ENCODE measurements at regions not wholly inside any gene's neighbourhood (a gene's known extent, or its start where the extent isn't known, plus 50 kb on each side); places are given as distances from the start of the nearest gene placed in this dataset.

DNA sequence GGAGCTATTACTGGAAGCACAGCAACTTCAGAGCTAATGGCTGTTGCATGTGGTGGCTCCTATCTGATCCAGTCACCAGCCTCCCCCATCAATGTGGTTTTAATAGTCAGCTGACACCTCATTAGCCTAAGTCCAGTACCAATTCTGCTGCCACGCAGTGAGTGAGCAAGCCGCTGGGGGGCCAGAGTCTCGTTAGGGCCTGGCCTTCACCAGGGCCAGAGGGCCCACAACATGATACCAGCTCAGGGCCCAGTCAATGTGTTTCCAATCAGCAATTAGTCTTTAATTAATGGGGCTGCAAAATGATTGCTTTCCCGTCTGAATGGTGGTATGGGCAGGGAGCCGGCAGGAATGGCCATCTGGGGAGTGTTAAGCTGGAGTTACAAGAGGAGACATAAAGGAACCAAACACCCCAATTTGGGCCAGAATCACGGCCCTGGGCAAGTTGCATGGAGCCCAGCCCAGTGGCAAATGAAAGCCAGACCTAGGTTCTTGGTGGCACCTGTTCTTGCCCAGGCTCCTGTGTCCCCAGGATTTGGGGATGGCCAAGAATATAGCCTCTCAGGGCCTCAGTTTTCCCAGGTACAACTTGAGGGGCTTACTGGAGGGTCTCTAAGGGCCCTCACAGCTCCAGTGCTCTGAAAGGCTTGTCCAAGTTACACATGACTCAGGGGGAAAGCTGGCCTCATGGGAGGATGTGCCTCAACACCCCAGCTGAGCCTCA is 119.2 kb downstream of the EFNB1 start:
- DNase-seq (ENCODE audit: low spot score) = no peak

DNA sequence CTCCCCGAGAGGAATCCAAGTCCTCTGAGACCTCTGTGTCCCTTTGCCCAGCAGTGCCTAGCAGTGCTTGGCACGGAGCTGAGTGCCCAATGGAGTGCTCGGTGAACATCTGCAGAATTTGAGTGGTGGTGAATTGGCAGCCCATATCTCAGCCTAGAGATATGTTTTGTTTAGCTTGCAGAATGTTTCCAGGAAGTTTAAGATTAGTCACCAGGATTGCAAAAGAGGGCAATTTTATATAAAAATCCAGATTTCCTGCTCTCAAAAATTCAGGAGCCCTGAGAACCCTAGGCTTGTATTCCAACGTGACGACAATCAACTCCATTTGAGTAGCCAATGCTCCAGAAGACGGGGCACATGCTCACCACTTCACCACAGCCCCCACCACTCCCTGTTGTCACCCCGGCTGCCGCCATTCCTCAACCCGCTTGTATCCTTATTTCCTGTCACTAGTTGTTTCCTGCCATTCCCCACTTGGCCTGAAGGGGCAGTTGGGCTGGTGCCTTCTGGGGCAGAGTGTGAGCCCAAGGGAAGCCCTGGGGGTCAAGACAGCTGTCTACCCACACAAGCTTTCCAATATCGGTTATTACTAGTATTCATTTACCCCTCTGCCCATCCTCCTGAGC is 116.9 kb downstream of the EFNB1 start:
- DNase-seq (ENCODE audit: low spot score) = no peak

DNA sequence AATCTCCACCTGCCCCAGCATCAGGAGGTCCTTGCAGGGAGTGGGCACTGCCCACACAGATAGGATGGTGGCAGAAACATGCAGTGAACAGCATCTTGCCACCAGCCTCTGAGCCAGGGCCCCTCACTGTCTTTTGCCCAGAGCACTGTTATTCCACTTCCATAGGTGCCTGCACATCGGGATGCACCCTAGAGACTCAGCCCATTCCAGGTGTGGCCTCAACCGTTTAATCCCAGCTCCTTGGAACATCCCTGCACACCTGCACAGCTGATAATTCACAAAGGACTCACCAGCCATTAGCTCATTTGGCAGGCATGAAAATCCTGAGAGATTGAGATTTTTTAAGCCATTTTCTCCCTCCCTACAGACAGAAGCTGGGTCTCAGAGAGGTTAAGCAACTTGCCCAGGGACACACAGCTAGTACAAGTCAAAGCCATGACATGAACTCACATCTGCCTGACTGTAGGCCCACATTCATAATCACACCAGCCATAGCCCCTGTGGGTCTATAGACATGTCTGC is 116.3 kb downstream of the EFNB1 start:
- DNase-seq (ENCODE audit: low spot score) = no peak

DNA sequence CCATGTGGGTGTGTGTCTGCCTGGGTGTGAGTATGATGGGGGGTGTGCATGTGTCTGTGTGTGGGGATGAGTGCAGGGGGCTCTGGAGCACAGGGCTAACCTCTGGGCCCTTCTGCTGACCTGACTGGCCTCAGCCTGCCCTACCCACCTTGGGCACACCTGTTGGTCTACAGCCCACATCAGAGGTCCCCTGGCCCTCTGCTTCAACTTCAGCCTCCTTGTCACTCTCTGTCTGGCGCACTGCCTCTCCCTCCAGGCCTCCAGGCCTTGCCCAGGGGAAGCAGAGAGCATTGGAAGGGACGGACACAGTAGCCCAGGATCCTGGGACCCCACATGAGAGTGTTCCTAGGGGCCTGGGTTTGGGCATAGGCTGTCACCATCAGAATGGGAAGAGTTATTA is 115.4 kb downstream of the EFNB1 start:
- DNase-seq (ENCODE audit: low spot score) = no peak

DNA sequence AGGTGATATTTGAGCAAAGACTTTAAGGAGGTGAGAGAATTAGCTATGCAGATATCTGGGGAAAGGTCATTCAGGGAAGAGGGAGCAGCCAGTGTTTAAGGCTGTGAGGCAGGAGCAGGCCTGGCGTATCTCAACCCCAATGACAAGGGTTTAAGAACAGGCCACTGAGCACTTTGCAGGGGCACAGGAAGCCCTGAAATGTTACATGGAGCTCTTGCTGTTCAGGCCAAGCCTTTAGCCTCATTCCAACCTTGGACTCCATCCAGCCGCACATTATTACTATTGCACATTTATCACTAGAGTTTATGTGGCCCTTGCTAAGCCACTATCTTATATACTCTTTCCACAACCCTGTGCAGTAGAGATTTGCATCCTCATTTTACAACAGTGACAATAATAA is 114.0 kb downstream of the EFNB1 start:
- no peak for DNase-seq (ENCODE audit: low spot score)

DNA sequence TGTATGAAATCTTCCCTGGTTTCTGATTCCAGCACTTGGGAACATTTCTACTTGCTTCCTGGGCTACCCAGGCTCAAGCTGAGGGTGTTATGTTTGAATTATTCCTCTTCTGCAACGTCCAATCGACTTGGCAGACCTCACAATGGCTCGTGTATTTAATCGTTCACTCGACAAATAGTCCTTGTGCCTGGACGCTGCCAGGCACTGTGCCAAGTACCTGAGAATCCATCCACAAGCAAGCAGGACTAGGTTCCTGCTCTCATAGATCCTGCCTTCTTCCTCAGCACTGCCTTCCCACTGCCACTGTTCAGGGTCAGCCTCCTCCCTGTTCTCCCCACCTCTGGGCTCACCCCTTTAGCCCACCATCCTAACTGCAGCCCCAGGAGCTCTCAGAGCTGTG is 113.3 kb downstream of the EFNB1 start:
- no peak for DNase-seq (ENCODE audit: low spot score)

DNA sequence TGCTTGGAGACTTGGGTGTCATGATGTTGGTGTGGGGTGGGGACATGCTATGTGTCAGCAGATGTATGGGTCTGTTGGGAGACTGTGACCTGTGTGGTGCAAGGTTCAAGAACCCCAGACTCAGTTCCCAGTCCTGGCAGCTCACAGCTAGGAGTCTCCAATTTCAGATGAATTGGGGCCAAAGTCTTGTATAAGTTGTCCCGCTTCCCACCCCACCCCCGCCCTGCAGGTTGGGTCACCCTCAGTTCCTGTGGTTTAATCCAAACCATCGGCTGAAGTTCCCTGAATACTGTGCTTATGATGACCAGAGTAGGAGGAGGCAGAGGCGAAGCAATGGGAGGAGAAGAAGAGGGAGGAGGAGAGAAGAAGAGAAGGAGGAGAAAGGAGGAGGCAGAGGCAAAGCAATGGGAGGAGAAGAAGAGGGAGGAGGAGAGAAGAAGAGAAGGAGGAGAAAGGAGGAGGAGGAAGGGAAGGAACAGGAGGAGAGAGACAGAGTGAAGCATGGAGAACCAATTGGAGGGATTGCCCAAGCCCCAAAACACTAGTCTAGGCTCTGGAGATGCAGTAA is 112.6 kb downstream of the EFNB1 start:
- DNase-seq (ENCODE audit: low spot score) = no peak

DNA sequence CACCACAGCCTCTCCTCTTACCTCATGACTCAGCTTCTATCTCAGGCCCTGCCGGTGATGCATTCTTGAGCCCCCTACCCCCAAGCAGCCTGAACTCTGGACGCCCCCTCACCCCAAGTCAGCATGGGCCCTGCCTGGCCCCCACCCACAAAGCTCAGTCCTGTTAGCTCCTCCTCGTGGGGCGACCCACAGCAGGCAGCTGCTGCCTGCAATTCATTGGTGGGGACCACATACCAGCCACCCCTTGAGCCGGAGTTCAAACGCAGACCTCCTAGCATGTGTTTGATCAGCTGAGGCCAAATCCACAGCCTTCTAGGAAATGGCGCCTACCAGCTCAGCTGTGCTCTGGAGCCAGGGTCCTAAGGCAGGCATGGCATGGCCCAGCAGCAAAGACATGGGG is 111.8 kb downstream of the EFNB1 start:
- DNase-seq (ENCODE audit: low spot score) = no peak

DNA sequence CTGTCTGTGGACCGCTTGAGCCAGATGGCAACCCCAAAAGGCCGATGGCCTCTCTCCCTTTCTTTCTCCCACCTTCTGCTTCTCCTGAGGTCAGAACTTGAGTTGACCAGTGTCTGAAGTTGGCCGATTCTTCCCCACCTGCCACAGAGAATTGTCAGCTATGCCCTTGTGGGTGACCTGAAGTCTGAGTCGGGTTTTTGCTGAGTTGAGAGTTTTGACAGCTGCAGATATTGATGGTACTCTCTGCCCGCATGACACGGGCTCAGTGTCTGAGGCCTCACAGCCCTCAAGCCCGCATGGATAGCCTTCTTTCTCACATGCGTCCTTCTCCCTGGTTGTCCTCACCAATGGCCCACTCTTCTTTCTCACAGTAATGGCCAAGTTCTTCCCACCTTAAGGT is 111.0 kb downstream of the EFNB1 start:
- DNase-seq (ENCODE audit: low spot score) = no peak

DNA sequence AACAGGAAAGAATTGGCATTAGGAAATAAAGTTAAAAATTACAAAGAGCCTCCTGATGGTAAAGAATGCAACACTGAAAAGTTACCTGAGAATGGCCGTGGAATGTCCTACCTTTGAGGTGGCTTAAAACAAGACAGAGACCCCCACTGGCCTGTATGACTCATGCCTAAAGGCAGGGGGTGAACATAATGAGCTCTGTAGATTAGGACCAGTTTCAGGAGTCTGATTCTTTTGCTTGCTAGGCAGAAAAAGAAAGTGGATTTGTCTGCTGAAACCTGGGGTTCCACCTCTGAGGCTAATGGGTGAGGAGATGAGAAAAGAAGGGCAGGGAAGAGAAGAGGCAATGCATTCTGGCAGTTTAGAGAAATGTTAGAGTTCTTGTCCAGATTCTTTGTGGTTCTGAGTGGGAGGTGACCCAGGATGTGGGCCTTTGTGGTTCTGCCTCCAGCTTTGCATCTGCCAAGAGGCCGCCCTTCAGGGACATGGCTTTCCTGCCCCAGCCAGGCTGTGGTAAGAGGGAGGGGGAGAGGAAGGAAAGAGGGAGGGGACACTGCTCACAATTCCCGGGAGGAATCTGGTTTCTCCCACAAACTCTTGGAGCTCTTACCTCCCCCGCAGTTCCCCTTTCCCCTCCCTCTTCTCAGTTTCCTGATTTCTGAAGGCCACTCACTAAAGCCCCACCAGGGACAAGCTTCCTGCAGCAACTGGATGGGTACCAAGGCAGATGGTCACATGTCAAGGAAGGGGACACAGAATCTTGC is 109.6 kb downstream of the EFNB1 start:
- no peak for DNase-seq (ENCODE audit: low spot score)

DNA sequence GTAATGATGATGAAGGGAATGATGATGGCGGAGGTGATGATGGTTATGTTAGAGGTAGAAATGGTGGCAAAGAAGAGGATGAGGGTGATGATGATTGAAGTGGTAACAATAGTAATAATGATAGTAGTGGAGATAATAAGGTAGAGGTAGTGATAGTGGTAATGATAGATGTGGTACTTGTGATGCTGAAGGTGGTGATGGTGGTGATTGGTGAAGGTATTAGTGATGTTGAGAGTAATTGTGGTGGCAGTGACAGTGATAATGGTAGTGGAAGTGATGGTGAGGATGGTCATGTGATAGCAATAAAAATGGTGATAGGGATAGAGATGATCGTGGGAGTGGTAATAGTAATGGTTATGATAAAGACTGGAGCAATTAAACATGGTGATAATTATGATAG is 108.8 kb downstream of the EFNB1 start:
- DNase-seq (ENCODE audit: low spot score) = no peak

DNA sequence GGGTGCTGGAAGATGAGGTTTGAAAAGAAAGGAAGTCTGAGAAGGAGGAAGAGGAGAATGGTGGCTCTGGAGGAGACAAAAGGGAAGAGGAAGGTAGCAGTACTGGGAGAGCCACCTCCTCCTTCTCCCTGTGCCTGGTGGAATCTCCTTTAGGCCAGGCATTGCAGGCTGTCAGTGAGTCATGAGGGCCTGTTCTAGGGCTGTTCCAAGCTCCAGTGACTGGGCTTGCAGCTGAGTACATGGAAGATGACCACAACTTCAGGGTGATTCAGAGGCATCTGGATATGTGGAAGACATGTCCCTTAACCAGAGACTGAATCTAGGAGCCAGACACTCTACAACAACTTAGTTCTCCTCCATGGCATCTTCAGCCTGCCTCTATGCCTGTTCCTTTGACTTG is 107.8 kb downstream of the EFNB1 start:
- no peak for DNase-seq (ENCODE audit: low spot score)

DNA sequence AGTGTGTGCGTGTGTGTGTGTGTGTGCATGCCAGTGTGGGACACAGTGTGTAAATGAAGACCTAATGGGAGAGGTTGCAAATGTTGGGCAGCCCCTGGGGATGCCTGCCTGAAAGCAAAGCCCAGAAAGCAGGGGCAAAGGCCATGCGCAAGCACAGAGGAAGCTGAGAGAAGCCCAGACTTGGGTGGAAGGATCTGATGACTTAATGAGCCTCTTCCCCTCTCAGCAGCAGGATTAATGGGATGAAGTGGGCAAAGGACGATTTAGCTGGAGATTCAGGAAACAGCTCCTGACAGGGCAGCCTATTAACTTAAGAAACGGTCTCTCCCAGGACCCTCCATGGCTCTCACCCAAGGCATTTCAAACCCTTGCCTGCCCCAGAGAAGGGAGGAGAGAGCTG is 107.3 kb downstream of the EFNB1 start:
- DNase-seq (ENCODE audit: low spot score) = no peak

DNA sequence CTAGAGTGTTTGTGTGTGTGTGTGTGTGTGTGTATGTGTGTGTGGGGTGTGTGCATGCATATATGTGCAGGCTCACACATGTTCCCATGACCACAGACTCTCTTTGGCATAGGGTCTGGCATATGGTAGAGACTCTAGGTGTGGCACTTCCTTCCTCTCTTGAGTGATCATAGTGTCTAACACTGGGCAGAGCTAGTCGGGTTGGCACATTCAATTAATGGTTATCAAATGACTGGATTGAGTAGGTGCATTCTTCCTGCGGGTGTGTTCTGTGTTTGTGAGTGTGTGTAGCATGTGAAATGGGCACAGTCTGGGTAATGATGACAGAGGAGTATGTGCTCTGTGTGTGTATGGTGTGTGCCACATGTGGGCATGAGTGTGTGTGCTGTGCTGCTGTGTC is 106.5 kb downstream of the EFNB1 start:
- no peak for DNase-seq (ENCODE audit: low spot score)

DNA sequence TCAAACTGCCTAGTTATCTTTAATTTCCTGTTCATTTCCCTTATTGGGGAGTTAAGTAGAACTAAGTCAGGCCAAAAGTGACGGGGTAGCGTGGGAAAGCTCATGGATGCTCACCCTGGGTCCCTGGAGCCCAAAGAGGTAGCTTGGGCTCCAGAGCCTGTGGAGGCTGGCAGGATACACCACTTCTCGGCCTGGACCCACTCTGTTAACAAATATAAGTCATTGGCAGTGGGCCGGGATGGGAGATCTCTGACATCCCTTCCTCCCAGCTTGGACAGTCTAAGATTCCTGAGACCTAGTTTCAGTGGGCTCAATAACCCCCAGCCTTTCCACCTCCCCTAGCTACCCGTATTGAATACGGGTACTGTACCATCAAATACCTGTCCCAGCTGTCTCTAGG is 106.1 kb downstream of the EFNB1 start:
- DNase-seq (ENCODE audit: low spot score) = no peak

DNA sequence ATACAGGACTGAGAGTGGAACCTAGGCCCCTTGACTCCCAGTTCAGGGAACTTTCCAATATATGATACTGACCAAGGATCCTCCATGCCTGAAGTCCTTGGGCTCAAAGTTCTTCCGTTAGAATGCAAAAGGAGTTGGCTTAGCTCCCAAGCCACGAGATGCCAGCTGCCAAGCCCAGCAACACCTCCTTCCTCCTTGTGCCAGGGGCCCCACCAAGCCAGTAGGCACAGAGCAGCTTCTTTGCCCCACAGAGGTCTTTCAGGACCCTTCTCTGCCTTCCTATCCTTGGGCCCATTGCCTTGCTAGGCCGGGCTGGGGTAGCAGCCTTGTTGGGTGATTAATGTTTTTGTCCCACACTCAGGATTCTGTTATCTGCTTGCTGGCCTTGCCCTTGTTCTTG is 105.6 kb downstream of the EFNB1 start:
- no peak for DNase-seq (ENCODE audit: low spot score)

DNA sequence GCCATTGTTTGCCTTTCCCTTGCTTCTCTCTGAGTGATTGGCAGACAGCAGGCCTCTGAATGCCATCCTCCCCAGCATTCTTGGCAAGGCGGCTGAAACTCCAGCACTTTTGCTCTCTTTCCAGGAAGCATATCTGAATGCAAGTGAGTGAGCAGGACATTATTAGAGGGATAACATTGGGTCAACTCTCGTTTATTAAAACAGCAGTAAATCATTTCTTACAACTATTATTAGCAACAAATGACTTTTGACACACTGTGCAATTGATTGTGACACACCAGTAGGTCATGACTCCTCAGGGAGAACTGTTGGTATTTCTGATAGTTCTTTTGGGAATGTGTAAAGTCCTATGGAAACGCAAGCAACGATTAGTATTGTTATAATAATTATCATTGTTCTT is 103.8 kb downstream of the EFNB1 start:
- no peak for DNase-seq (ENCODE audit: low spot score)

DNA sequence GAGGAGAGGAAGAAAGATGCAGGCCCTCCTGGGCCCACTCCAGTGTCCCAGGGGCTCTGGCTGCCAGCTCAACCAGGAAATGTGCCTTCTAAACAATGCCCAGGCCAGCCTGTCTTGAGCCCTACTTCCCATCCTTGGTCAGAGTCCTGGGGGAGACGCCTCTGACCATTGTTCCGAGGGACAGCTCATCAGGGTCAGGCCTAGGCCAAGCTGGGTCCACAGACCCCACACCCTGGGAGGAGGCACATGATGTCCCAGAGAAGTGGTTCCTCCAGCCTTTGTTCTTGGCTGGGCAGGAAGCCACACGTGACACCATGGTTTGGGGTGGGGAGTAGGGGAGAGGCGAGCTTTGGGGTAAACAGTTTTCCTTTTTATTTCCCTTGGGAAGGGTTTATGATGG is 102.5 kb downstream of the EFNB1 start:
- DNase-seq (ENCODE audit: low spot score) = no peak

DNA sequence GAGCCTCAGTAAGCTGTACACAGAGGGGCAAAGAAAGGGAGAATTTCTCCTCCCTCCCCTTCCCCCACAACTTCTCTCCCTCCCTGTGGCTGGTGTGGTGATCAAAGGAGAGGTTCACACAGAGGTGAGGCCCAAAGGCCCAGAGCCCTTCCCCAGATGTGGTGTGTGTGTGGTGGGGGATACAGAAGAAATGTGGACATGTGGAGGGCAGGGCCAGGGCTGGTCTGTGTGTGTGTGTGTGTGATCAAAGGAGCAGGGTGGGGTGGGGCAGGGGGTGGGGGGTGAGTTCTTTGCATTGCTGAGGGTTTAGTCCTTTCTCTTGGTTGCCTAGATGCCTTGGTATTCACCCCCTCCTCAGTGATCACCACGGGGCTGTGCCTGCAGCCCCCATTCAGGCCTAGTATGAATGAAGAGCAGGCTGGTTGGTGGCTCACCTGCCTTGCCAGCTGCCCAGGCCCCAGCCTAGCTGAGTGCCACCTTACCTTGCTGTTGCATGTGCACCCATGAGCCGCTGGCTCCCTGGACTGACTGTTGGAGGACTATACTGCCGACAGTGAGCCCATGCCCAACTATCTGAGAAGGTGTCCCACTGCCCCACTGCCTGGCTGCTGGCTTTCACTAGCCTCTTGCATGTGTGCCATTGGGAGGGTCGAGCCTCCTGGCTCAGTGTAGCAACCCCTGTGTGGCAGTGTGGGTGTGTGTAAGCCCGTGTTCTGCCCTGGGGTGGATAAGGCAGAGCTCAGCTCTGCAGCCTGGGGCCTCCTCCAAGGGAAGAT is 101.9 kb downstream of the EFNB1 start:
- no peak for DNase-seq (ENCODE audit: low spot score)

DNA sequence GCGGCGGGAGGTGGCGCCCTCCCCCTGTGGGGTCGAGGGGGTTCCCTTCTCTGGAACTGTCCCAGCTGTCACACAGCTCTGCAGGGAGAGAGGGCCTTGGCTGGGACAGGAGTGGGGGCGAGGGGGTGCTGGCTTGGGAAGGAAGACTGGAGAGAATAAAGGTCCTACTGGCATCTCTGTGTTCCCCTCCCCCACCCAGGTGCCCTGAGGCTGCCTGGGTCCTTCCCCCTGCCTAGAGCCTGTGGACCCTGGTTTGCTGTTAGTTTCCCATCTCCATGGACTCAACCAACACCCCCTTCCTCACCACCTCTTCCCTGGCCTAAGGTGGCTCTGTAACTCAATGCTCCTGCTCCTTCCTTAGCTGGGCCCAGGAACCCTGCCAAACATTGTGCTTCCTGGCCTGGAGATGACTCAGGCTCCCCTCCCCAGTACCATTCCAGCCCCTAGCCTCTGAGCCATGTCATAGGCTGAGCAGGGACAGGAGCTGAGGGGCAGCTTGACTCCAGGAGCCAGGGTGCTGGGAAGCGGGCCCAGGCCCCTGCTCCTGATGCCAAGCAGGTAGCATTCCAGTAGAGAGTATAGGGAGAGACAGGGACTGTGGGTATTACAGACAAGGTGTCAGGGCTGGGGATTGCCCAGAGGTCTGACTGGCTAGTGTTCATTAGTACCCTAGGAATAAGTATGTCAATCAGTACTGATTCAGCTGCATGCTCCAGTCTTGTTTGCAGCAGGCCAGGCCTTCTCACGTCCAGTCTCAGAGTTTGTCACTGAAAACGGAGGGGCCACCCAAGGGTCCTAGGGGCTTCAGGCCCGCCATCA is 100.7 kb downstream of the EFNB1 start:
- peak; percentile 31 for DNase-seq (ENCODE audit: low spot score)

DNA sequence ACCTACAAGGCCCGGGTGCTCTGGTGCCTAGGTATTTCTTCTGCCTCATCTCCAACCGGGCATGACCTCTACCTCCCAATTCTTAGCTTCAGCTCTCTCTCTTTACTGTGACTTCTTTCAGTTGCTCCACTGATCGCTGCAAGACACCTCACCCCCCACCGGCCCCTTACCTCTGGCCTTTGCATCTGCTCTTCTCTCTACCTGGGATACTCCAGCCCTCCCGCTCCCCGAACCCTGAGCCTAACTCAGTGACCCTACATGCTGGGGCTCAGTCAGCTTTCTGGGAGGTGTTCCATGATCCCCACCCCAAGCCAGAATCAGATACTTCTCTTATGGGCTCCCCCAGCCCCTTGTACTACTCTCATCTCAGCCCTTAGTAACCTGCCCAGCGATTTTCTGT is 99.6 kb downstream of the EFNB1 start:
- DNase-seq (ENCODE audit: low spot score) = no peak
